ENCODE measurements at regions not wholly inside any gene's neighbourhood (a gene's known extent, or its start where the extent isn't known, plus 50 kb on each side); places are given as distances from the start of the nearest gene placed in this dataset.
"Not testable (repeated sequence)": the region's sequence is repeated elsewhere in the genome, so short reads cannot be mapped to it uniquely, and the experiment has no call there.

- no peak overlapping the region for H3K4me3 ChIP-seq (replicated peaks; ENCODE audit: low read depth, low read length)
- TF ChIP-seq CTCF (IDR thresholded peaks at IDR 0.05; ENCODE audit: insufficient read depth, low read length, poor library complexity, severe bottlenecking), result no peak
- no peaks in the 10 kb centered on the region for H3K36me3 ChIP-seq (ENCODE audit: control insufficient read depth, insufficient read depth, low read length)
- no peaks in the 10 kb centered on the region for H3K27me3 ChIP-seq (replicated peaks; ENCODE audit: control insufficient read depth, insufficient read depth, low read length)
- DNase-seq (ENCODE audit: extremely low read depth, insufficient read length), result no peak
Measured at GRCh38 chr3:162597226-162597625, 1100.6 kb downstream of the OTOL1 start.

- H3K36me3 ChIP-seq (ENCODE audit: control insufficient read depth, insufficient read depth, low read length); H3K4me3 ChIP-seq (replicated peaks; ENCODE audit: low read depth, low read length); DNase-seq (ENCODE audit: extremely low read depth, insufficient read length); H3K27me3 ChIP-seq (replicated peaks; ENCODE audit: control insufficient read depth, insufficient read depth, low read length): not testable (repeated sequence)
Measured at GRCh38 chr3:162598500-162598899, 1101.9 kb downstream of the OTOL1 start.

- DNase-seq (ENCODE audit: extremely low read depth, insufficient read length); H3K4me3 ChIP-seq (replicated peaks; ENCODE audit: low read depth, low read length); H3K27me3 ChIP-seq (replicated peaks; ENCODE audit: control insufficient read depth, insufficient read depth, low read length); H3K36me3 ChIP-seq (ENCODE audit: control insufficient read depth, insufficient read depth, low read length): not testable (repeated sequence)
Measured at GRCh38 chr3:162599742-162600141, 1103.1 kb downstream of the OTOL1 start.

- Histone ChIP-seq H3K4me3 (replicated peaks; ENCODE audit: low read depth, low read length) (no peak overlapping the region), H3K27me3 (replicated peaks; ENCODE audit: control insufficient read depth, insufficient read depth, low read length) (no peaks in the 10 kb centered on the region), H3K36me3 (ENCODE audit: control insufficient read depth, insufficient read depth, low read length) (no peaks in the 10 kb centered on the region)
- no peak for TF ChIP-seq CTCF (IDR thresholded peaks at IDR 0.05; ENCODE audit: insufficient read depth, low read length, poor library complexity, severe bottlenecking)
- no peak for DNase-seq (ENCODE audit: extremely low read depth, insufficient read length)
Measured at GRCh38 chr3:162601101-162601670, 1104.6 kb downstream of the OTOL1 start.

- H3K4me3 ChIP-seq (replicated peaks; ENCODE audit: low read depth, low read length), result no peak overlapping the region
- no peak for DNase-seq (ENCODE audit: extremely low read depth, insufficient read length)
- TF ChIP-seq CTCF (IDR thresholded peaks at IDR 0.05; ENCODE audit: insufficient read depth, low read length, poor library complexity, severe bottlenecking), result no peak
- H3K27me3 ChIP-seq (replicated peaks; ENCODE audit: control insufficient read depth, insufficient read depth, low read length), result no peaks in the 10 kb centered on the region
- H3K36me3 ChIP-seq (ENCODE audit: control insufficient read depth, insufficient read depth, low read length), result no peaks in the 10 kb centered on the region
Measured at GRCh38 chr3:162602619-162603018, 1106.0 kb downstream of the OTOL1 start.

GRCh38 chr3:162605651-162606204, 1109.1 kb downstream of the OTOL1 start:
- no peak for DNase-seq (ENCODE audit: extremely low read depth, insufficient read length)
- no peak for TF ChIP-seq CTCF (IDR thresholded peaks at IDR 0.05; ENCODE audit: insufficient read depth, low read length, poor library complexity, severe bottlenecking)
- Histone ChIP-seq H3K36me3 (ENCODE audit: control insufficient read depth, insufficient read depth, low read length) (no peaks in the 10 kb centered on the region), H3K4me3 (replicated peaks; ENCODE audit: low read depth, low read length) (no peak overlapping the region), H3K27me3 (replicated peaks; ENCODE audit: control insufficient read depth, insufficient read depth, low read length) (no peaks in the 10 kb centered on the region)

- no peak for DNase-seq (ENCODE audit: extremely low read depth, insufficient read length)
- Histone ChIP-seq H3K36me3 (ENCODE audit: control insufficient read depth, insufficient read depth, low read length) (no peaks in the 10 kb centered on the region), H3K27me3 (replicated peaks; ENCODE audit: control insufficient read depth, insufficient read depth, low read length) (no peaks in the 10 kb centered on the region), H3K4me3 (replicated peaks; ENCODE audit: low read depth, low read length) (no peak overlapping the region)
- no peak for TF ChIP-seq CTCF (IDR thresholded peaks at IDR 0.05; ENCODE audit: insufficient read depth, low read length, poor library complexity, severe bottlenecking)
Measured at GRCh38 chr3:162610261-162610660, 1113.7 kb downstream of the OTOL1 start.
